LNCAP (cell line): ENCODE measurements at regions not wholly inside any gene's neighbourhood (a gene's known extent, or its start where the extent isn't known, plus 50 kb on each side); places are given as distances from the start of the nearest gene placed in this dataset.

Experiments used
- CTCF ChIP-seq: fragments of 450-650 bp; IDR thresholded peaks from 2 replicates; pipeline ENCODE4 v1.5.1; 2017; ENCODE audit warnings: mild to moderate bottlenecking

- TF ChIP-seq CTCF, result no peak
Measured at GRCh38 chrX:45799576-45799975, 598.9 kb upstream of the DIPK2B start.

GRCh38 chrX:45795546-45795945 is 594.9 kb upstream of the DIPK2B start:
- no peak for TF ChIP-seq CTCF

GRCh38 chrX:45794995-45795337 is 594.3 kb upstream of the DIPK2B start:
- no peak for TF ChIP-seq CTCF

- no peak for TF ChIP-seq CTCF
Measured at GRCh38 chrX:45794323-45794994, 593.8 kb upstream of the DIPK2B start.

GRCh38 chrX:45788941-45789348 is 588.3 kb upstream of the DIPK2B start:
- no peak for TF ChIP-seq CTCF

- TF ChIP-seq CTCF, result no peak
Measured at GRCh38 chrX:45788315-45788714, 587.6 kb upstream of the DIPK2B start.

- TF ChIP-seq CTCF, result no peak
Measured at GRCh38 chrX:45784590-45784989, 583.9 kb upstream of the DIPK2B start.

GRCh38 chrX:45783002-45783401 is 582.3 kb upstream of the DIPK2B start:
- TF ChIP-seq CTCF, result no peak
